Stimulated activated CD4-positive, alpha-beta T cell treated with anti-CD3 and anti-CD28 coated beads, Interleukin-12 subunit alpha, Interleukin-12 subunit beta, amount 100 ng/mL, for 48 hours (primary cell): ENCODE measurements at regions not wholly inside any gene's neighbourhood (a gene's known extent, or its start where the extent isn't known, plus 50 kb on each side); places are given as distances from the start of the nearest gene placed in this dataset.

Experiments used
- DNase-seq, 3 donors: peaks; one replicate each; pipeline ENCODE4 v3.0.0-alpha.2; 2020; ENCODE audit warnings: low read depth in 2 of 3, low spot score in 1 of 3

GRCh38 chr16:86016201-86016965 lies 117.4 kb downstream of the IRF8 start:
- DNase-seq: peak in 2 of 3 donors; percentile 30 to 37

- no peak for DNase-seq
Measured at GRCh38 chr16:86018071-86018470, 119.1 kb downstream of the IRF8 start.

GRCh38 chr16:86018487-86018886 lies 119.5 kb downstream of the IRF8 start:
- DNase-seq: no peak

- DNase-seq: no peak
Measured at GRCh38 chr16:86018941-86019340, 120.0 kb downstream of the IRF8 start.

- DNase-seq: no peak
Measured at GRCh38 chr16:86019446-86020047, 120.6 kb downstream of the IRF8 start.

- no peak for DNase-seq
Measured at GRCh38 chr16:86020971-86021370, 122.0 kb downstream of the IRF8 start.

GRCh38 chr16:86022381-86022960 lies 123.5 kb downstream of the IRF8 start:
- no peak for DNase-seq

GRCh38 chr16:86024210-86024609 lies 125.2 kb downstream of the IRF8 start:
- no peak for DNase-seq

GRCh38 chr16:86025706-86026105 lies 126.7 kb downstream of the IRF8 start:
- no peak for DNase-seq

- DNase-seq: no peak
Measured at GRCh38 chr16:86026171-86026910, 127.4 kb downstream of the IRF8 start.

GRCh38 chr16:86026916-86027315 lies 128.0 kb downstream of the IRF8 start:
- DNase-seq: no peak

GRCh38 chr16:86027373-86028126 lies 128.6 kb downstream of the IRF8 start:
- no peak for DNase-seq

GRCh38 chr16:86029131-86029741 lies 130.3 kb downstream of the IRF8 start:
- no peak for DNase-seq

- DNase-seq: no peak
Measured at GRCh38 chr16:86030116-86030515, 131.2 kb downstream of the IRF8 start.

- no peak for DNase-seq
Measured at GRCh38 chr16:86031141-86031678, 132.2 kb downstream of the IRF8 start.

GRCh38 chr16:86033016-86033474 lies 134.1 kb downstream of the IRF8 start:
- DNase-seq: no peak

GRCh38 chr16:86033971-86034370 lies 135.0 kb downstream of the IRF8 start:
- DNase-seq: no peak

GRCh38 chr16:86034421-86034919 lies 135.5 kb downstream of the IRF8 start:
- no peak for DNase-seq

- DNase-seq: no peak
Measured at GRCh38 chr16:86035906-86036305, 136.9 kb downstream of the IRF8 start.
